Kidney epithelial cell (primary cell): ENCODE measurements at regions not wholly inside any gene's neighbourhood (a gene's known extent, or its start where the extent isn't known, plus 50 kb on each side); places are given as distances from the start of the nearest gene placed in this dataset.

Source experiments
- DNase-seq: peaks from one replicate; pipeline ENCODE4 v3.0.0-alpha.2; 2010; ENCODE audit warnings: low read depth
- H3K27me3 ChIP-seq: 2 replicates; pipeline ENCODE4 v1.6.0; 2011; ENCODE audit warnings: low read length; ENCODE audit not compliant: control insufficient read depth, insufficient read depth
- H3K36me3 ChIP-seq: 2 replicates; pipeline ENCODE4 v1.5.1; 2011; ENCODE audit warnings: low read length; ENCODE audit not compliant: control insufficient read depth, insufficient read depth
- H3K4me3 ChIP-seq: 2 replicates; pipeline ENCODE4 v1.5.1; 2011; ENCODE audit warnings: low read depth, mild to moderate bottlenecking, control low read depth, low read length
- TF ChIP-seq, protein P1 (sequence below): IDR thresholded peaks from 2 replicates; pipeline ENCODE4 v1.5.1; 2011; ENCODE audit warnings: mild to moderate bottlenecking, moderate library complexity, low read length, control low read depth, inconsistent platforms; ENCODE audit not compliant: insufficient read depth, poor library complexity, severe bottlenecking

DNA sequence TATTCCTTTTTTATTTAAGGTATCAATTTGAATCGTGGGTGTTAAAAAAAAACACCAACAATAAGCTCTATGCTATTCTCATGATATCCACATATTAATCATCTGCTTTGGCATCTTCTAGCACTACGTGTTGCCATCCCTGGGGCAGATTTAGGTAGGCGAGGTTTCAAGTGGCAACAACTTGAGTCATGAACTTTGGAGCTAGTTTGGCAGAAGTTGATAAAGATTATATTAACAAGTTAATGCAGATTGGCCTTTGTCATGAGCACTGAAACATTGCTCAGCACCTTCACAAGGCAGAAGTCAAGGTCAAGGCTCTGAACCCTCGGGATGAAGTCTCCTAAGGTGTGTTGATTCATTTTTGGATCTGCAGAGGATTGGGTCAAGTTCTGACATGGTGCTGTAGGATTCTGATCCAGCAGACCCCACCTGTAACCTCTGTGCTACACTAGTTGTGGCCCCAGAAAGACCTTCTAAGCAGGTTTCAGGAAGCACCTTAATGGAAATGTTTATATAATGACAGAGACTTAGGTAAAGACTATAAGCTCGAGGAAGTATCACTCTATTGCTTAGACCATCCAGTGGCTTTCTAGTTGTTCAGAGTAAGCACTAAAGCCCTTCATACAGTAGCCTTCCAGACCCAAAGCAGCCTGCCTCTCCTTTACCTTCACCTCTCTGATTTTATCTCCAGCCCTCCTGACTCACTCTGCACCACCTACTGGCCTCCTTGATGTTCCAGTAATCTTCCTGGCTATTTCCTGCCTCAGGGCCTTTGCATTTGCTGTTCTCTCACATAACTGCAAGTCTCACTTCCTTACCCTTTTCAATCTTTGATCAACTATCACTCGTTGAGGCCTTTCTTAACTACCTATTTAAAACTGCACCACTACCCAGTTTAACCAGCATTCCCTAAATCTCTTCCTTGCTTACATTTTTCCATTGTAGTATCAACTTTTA, 117.0 kb upstream of the SLC4A4 start:
- Histone ChIP-seq H3K4me3 (no peak overlapping the region), H3K27me3 (no peaks in the 10 kb centered on the region), H3K36me3 (no peaks in the 10 kb centered on the region)
- no peak for DNase-seq
- TF ChIP-seq, protein P1, sequence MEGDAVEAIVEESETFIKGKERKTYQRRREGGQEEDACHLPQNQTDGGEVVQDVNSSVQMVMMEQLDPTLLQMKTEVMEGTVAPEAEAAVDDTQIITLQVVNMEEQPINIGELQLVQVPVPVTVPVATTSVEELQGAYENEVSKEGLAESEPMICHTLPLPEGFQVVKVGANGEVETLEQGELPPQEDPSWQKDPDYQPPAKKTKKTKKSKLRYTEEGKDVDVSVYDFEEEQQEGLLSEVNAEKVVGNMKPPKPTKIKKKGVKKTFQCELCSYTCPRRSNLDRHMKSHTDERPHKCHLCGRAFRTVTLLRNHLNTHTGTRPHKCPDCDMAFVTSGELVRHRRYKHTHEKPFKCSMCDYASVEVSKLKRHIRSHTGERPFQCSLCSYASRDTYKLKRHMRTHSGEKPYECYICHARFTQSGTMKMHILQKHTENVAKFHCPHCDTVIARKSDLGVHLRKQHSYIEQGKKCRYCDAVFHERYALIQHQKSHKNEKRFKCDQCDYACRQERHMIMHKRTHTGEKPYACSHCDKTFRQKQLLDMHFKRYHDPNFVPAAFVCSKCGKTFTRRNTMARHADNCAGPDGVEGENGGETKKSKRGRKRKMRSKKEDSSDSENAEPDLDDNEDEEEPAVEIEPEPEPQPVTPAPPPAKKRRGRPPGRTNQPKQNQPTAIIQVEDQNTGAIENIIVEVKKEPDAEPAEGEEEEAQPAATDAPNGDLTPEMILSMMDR = no peak

DNA sequence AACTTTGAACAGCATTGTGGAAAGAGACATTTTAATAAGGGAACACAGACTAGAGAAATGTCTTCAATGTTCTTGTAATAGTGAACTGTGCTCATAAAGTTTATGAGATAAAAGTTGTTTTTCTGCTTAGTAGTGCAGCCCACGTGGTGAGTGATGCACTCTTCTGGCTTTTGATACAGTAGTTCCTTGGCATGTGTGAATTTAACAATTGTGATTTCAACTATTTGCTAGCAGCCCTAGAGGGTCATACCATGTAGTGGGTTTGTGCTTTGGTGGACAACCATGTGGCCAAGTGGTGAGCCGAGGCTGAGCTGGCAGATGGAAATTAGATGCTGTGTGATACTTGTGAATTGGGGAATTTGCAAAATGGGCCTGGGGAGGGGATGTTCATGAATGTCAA, 116.2 kb upstream of the SLC4A4 start:
- Histone ChIP-seq H3K27me3 (no peaks in the 10 kb centered on the region), H3K4me3 (no peak overlapping the region), H3K36me3 (no peaks in the 10 kb centered on the region)
- no peak for DNase-seq
- TF ChIP-seq, protein P1 = no peak

DNA sequence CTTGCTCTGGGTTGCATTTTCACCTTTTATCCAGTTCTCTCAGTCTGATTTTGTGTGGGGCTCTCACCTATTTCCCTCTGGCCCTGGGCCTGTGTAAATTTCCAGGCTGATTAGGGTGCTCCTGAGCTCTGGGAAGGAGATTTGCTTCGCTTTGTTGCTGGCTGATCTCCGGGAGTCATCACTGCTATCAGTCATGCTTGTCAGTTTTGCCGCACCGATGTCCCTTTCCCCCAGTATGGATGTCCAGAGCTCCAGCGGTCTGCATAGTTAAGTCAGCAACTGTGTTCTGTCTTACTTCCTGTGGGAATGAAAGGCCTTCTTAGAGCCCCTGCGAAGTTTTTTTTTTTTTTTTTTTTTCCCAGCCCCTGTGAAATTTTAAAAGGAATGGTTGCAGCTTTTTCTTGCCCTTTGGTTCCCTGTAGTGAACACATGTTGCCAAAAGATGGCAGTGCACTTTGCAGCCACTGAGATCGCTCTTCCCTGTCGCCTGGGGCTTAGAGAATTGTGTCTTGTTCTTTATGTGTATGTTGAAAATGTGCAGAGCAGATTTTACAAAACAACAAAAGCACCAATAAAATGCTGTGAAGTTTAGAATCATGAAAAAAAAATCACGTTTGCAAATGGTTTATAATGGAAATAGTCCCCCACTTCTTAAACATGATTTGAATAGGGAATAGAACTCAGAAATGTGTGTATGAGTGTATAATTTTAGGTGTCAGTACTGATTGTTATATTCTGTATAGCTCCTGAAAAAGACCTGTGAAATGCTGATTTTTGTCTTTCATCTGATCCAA, 109.1 kb upstream of the SLC4A4 start:
- DNase-seq = no peak
- Histone ChIP-seq H3K27me3 (no peaks in the 10 kb centered on the region), H3K36me3 (no peaks in the 10 kb centered on the region), H3K4me3 (no peak overlapping the region)
- TF ChIP-seq, protein P1 = peak; percentile 77

DNA sequence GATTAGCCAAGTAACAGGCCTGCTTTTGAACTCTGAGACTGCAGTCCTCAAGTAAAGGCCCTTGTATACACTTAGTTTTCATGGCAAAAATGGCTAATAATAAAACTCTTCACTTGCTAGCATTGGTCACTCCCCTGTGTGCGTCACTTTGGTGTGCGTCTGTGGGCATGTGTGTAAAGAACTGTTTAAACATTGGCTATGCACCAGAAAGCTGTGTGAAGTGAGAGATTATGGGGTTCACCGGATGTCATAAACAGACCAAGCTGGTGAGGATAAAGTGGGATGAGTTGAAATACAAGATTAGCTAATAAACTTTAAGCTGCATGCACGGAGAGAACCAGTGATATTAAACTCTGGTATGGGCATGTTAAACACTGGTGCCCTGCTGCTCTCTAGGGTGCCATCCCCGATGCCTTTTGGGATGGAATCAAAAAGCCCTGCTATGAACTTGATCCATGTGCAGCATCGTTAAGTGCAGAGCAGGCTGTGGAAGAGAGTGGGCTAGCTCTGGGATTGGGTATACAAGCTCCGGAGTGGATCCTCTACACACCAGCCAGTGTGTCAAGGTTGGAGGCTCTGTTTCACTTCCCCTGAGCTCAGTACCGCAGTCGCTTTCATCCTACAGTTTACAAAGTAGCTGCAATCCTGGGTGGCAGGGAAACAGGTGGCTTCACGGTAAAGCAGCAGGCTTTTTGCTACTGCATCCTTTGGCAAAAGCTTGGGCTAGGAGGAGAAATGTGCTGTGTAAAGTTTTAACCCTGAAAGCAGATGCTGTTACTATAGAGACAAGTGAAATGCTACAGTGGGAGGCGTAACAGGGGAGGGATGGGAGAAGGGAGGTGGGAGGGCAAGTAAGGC, 108.3 kb upstream of the SLC4A4 start:
- TF ChIP-seq, protein P1 = no peak
- Histone ChIP-seq H3K27me3 (no peaks in the 10 kb centered on the region), H3K4me3 (no peak overlapping the region), H3K36me3 (no peaks in the 10 kb centered on the region)
- no peak for DNase-seq

DNA sequence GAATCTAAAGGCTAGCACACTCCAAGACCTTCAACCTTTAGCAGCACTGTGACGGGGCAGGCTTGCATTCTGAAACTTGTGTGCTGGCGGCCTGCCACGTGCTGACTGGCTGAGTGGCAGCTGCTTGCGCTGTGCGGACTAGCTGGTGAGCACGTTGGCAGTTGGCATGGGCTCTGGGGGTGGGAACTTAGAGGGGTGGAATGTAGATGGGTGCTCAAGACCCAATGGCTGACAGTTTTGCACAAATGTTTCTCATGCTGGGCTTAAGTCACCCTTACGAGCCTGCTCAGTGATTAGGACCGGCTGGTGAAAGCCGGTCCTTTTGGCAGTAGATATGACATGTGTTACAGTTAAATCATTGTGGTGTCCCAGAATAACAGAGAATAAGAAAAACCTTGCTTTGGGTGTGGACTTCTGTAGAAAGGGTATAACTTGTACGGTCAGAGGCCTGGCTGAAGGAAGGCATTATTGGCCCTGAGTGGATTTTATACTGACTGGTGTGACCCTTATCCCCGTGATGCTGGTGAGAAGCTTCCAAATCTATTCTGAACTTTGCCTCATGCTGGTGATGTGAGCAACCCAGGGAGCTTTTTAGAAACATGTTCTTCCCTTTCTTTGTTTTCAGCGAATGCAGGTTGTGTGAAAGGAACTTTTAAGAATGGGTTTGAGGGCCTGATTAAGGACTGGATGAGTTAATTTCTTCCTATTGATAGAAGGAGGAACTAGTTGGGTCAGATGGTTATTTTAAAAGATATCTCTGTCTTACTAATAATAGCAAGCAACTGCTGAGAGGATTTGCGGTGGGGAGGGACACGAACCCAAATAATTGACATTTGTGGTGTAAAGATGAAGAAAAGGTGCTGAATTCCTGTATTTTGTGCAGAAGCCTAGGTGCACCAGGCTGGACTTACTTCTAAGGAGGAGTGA, 107.4 kb upstream of the SLC4A4 start:
- TF ChIP-seq, protein P1 = no peak
- H3K27me3 ChIP-seq = no peaks in the 10 kb centered on the region
- no peak for DNase-seq
- H3K4me3 ChIP-seq = no peak overlapping the region
- H3K36me3 ChIP-seq = no peaks in the 10 kb centered on the region
